ENCODE measurements at regions not wholly inside any gene's neighbourhood (a gene's known extent, or its start where the extent isn't known, plus 50 kb on each side); places are given as distances from the start of the nearest gene placed in this dataset.

GRCh38 chr3:110846971-110847370, 224.6 kb upstream of the NECTIN3 start:
- no peaks in the 10 kb centered on the region for H3K9me3 ChIP-seq (ENCODE audit: low read length)
- no peaks in the 10 kb centered on the region for H3K9me2 ChIP-seq (ENCODE audit: insufficient read depth, low read length)
- DNase-seq (ENCODE audit: low spot score) = no peak
- no peaks in the 10 kb centered on the region for H4K20me1 ChIP-seq (ENCODE audit: insufficient read depth, low read length)
- H3K4me2 ChIP-seq (ENCODE audit: low read length) = no peak overlapping the region
- TF ChIP-seq CTCF (conservative IDR thresholded peaks at IDR 0.05; ENCODE audit: low read length) = no peak
- no peak for TF ChIP-seq EZH2phosphoT487 (IDR thresholded peaks at IDR 0.05; ENCODE audit: borderline replicate concordance, low read depth, low read length)
- no peaks in the 10 kb centered on the region for H3K4me1 ChIP-seq (ENCODE audit: insufficient read depth, low read length, poor library complexity, severe bottlenecking)
- no TSS peak for BruUV-seq (replicated peaks)
- POLR2A ChIA-PET = interaction anchor here (0.6 to 0.8 kb wide), 2 partner anchors 31 to 1736 kb away, joined by 3 read pairs; no protein-coding TSS in a partner anchor
- H3K27ac ChIP-seq (ENCODE audit: low read depth, low read length, poor library complexity, severe bottlenecking) = no peak overlapping the region
- CTCF ChIA-PET (ENCODE audit: unreplicated experiment) = no interaction called here
- H3K4me3 ChIP-seq (ENCODE audit: low read depth, low read length, poor library complexity, severe bottlenecking) = no peak overlapping the region
- intact Hi-C loops (cut with micrococcal nuclease; ENCODE audit: unreplicated experiment) = no loop called here
- H3K79me2 ChIP-seq (ENCODE audit: insufficient read depth, low read depth, low read length) = no peaks in the 10 kb centered on the region
- no peak overlapping the region for H2AFZ ChIP-seq (ENCODE audit: low read length)
- no peaks in the 10 kb centered on the region for H3K36me3 ChIP-seq (ENCODE audit: insufficient read depth, low read length)

GRCh38 chr3:110849064-110849463, 222.6 kb upstream of the NECTIN3 start:
- H3K9me3 ChIP-seq (ENCODE audit: low read length) = no peaks in the 10 kb centered on the region
- H3K9me2 ChIP-seq (ENCODE audit: insufficient read depth, low read length) = no peaks in the 10 kb centered on the region
- no peak for DNase-seq (ENCODE audit: low spot score)
- no peaks in the 10 kb centered on the region for H3K36me3 ChIP-seq (ENCODE audit: insufficient read depth, low read length)
- no peak overlapping the region for H2AFZ ChIP-seq (ENCODE audit: low read length)
- H4K20me1 ChIP-seq (ENCODE audit: insufficient read depth, low read length) = no peaks in the 10 kb centered on the region
- no peaks in the 10 kb centered on the region for H3K79me2 ChIP-seq (ENCODE audit: insufficient read depth, low read depth, low read length)
- BruUV-seq (replicated peaks) = no TSS peak
- no peak overlapping the region for H3K27ac ChIP-seq (ENCODE audit: low read depth, low read length, poor library complexity, severe bottlenecking)
- no peak for TF ChIP-seq CTCF (conservative IDR thresholded peaks at IDR 0.05; ENCODE audit: low read length)
- no peak for TF ChIP-seq EZH2phosphoT487 (IDR thresholded peaks at IDR 0.05; ENCODE audit: borderline replicate concordance, low read depth, low read length)
- ChIA-PET POLR2A (no interaction called here), CTCF (ENCODE audit: unreplicated experiment) (no interaction called here)
- intact Hi-C loops (cut with micrococcal nuclease; ENCODE audit: unreplicated experiment) = no loop called here
- no peak overlapping the region for H3K4me3 ChIP-seq (ENCODE audit: low read depth, low read length, poor library complexity, severe bottlenecking)
- no peaks in the 10 kb centered on the region for H3K4me1 ChIP-seq (ENCODE audit: insufficient read depth, low read length, poor library complexity, severe bottlenecking)
- no peak overlapping the region for H3K4me2 ChIP-seq (ENCODE audit: low read length)

GRCh38 chr3:110851736-110852135, 219.9 kb upstream of the NECTIN3 start:
- Histone ChIP-seq H3K4me3 (ENCODE audit: low read depth, low read length, poor library complexity, severe bottlenecking) (no peak overlapping the region), H3K4me1 (ENCODE audit: insufficient read depth, low read length, poor library complexity, severe bottlenecking) (no peaks in the 10 kb centered on the region), H3K79me2 (ENCODE audit: insufficient read depth, low read depth, low read length) (no peaks in the 10 kb centered on the region), H3K9me3 (ENCODE audit: low read length) (no peaks in the 10 kb centered on the region), H4K20me1 (ENCODE audit: insufficient read depth, low read length) (no peaks in the 10 kb centered on the region), H3K27ac (ENCODE audit: low read depth, low read length, poor library complexity, severe bottlenecking) (no peak overlapping the region), H3K36me3 (ENCODE audit: insufficient read depth, low read length) (no peaks in the 10 kb centered on the region), H2AFZ (ENCODE audit: low read length) (no peak overlapping the region), H3K4me2 (ENCODE audit: low read length) (no peak overlapping the region), H3K9me2 (ENCODE audit: insufficient read depth, low read length) (no peaks in the 10 kb centered on the region)
- POLR2A ChIA-PET = no interaction called here
- no peak for TF ChIP-seq EZH2phosphoT487 (IDR thresholded peaks at IDR 0.05; ENCODE audit: borderline replicate concordance, low read depth, low read length)
- TF ChIP-seq CTCF (conservative IDR thresholded peaks at IDR 0.05; ENCODE audit: low read length) = no peak
- BruUV-seq (replicated peaks) = no TSS peak
- CTCF ChIA-PET (ENCODE audit: unreplicated experiment) = no interaction called here
- no peak for DNase-seq (ENCODE audit: low spot score)
- intact Hi-C loops (cut with micrococcal nuclease; ENCODE audit: unreplicated experiment) = no loop called here
